Neutrophil (primary cell): ENCODE measurements at regions not wholly inside any gene's neighbourhood (a gene's known extent, or its start where the extent isn't known, plus 50 kb on each side); places are given as distances from the start of the nearest gene placed in this dataset.

Source experiments
- H3K27ac ChIP-seq: fragments of 200-600 bp; sonication (generic); 2 replicates; pipeline ENCODE4 v1.5.1; 2016; ENCODE audit warnings: mild to moderate bottlenecking, moderate library complexity
- H3K27me3 ChIP-seq: fragments of 200-600 bp; sonication (generic); 2 replicates; pipeline ENCODE4 v1.6.0; 2016; ENCODE audit warnings: mild to moderate bottlenecking
- H3K36me3 ChIP-seq: fragments of 200-600 bp; sonication (generic); 2 replicates; pipeline ENCODE4 v1.5.1; 2017
- H3K4me1 ChIP-seq, 2 experiments: fragments of 200-600 bp in 1 of 2; sonication (generic) in 1 of 2; 1 replicate in 1 of 2; 2 replicates in 1 of 2; pipeline versions ENCODE4 v1.5.1 to v1.6.1; 2013 to 2016; ENCODE audit warnings: low read depth in 1 of 2, low read length in 1 of 2, mild to moderate bottlenecking in 1 of 2, moderate library complexity in 1 of 2; ENCODE audit not compliant: control insufficient read depth in 1 of 2, insufficient read depth in 1 of 2
- H3K4me3 ChIP-seq, 2 experiments: fragments of 200-600 bp in 1 of 2; sonication (generic) in 1 of 2; 1 replicate in 1 of 2; 2 replicates in 1 of 2; pipeline ENCODE4 v1.5.1; 2013 to 2016; ENCODE audit warnings: low read depth in 1 of 2, low read length in 1 of 2, mild to moderate bottlenecking in 1 of 2, moderate library complexity in 1 of 2
- H3K9me3 ChIP-seq: fragments of 200-600 bp; sonication (generic); 2 replicates; pipeline ENCODE4 v1.5.1; 2016
- TF ChIP-seq, protein P1 (sequence below): fragments of 200-600 bp; sonication (generic); IDR thresholded peaks from 2 replicates; pipeline ENCODE4 v1.5.1; 2016; ENCODE audit warnings: antibody characterized with exemption

DNA sequence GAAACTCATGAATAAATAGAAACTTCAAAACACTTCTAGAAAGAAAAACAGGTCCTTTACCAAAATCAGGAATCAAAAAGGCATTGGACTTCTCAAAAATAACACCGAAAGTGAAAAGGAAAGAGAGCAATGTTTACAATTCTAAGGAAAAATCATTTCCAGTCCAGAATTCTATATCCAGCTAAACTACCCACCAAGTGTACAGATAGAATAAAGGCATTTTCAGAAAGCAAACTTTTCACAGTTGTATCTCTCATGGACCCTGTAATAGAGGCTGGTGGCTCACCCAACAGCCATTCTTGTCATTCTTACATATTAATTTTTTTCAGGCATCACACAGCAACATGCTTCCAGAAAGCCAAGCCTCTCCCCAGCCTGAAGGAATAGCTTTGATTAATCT is 63.7 kb downstream of the FOXD1 start:
- Histone ChIP-seq H3K36me3 (no peaks in the 10 kb centered on the region), H3K4me3 (no peak overlapping the region), H3K27me3 (peaks cover 74% of the 10 kb centered on the region), H3K9me3 (peaks cover 8% of the 10 kb centered on the region), H3K27ac (no peak overlapping the region), H3K4me1 (peaks cover 11 to 19% of the 10 kb centered on the region in 2 experiments)
- TF ChIP-seq, protein P1, sequence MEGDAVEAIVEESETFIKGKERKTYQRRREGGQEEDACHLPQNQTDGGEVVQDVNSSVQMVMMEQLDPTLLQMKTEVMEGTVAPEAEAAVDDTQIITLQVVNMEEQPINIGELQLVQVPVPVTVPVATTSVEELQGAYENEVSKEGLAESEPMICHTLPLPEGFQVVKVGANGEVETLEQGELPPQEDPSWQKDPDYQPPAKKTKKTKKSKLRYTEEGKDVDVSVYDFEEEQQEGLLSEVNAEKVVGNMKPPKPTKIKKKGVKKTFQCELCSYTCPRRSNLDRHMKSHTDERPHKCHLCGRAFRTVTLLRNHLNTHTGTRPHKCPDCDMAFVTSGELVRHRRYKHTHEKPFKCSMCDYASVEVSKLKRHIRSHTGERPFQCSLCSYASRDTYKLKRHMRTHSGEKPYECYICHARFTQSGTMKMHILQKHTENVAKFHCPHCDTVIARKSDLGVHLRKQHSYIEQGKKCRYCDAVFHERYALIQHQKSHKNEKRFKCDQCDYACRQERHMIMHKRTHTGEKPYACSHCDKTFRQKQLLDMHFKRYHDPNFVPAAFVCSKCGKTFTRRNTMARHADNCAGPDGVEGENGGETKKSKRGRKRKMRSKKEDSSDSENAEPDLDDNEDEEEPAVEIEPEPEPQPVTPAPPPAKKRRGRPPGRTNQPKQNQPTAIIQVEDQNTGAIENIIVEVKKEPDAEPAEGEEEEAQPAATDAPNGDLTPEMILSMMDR = no peak

DNA sequence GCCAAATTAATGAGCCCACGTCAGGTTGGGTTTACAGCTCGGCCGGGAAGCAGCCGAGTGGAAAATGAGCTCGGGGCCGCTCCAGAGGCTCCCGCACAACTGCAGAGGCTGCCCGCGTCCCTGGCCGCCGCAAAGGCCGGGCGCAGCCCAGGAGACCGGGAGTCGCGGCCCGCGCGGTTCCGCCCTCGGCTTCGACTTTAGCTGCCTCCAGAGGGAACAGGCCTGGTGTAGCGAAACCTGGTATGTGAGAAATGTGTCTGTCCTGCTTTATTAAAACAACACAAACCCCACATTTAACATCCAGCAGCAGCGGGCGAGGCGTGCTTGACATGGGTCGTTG is 66.2 kb downstream of the FOXD1 start:
- peaks cover 8% of the 10 kb centered on the region for H3K9me3 ChIP-seq
- no peak overlapping the region for H3K27ac ChIP-seq
- H3K4me3 ChIP-seq = no peak overlapping the region
- peaks cover under 1 to 11% of the 10 kb centered on the region in 2 experiments for H3K4me1 ChIP-seq
- peaks cover 91% of the 10 kb centered on the region for H3K27me3 ChIP-seq
- H3K36me3 ChIP-seq = no peaks in the 10 kb centered on the region
- TF ChIP-seq, protein P1 = no peak

DNA sequence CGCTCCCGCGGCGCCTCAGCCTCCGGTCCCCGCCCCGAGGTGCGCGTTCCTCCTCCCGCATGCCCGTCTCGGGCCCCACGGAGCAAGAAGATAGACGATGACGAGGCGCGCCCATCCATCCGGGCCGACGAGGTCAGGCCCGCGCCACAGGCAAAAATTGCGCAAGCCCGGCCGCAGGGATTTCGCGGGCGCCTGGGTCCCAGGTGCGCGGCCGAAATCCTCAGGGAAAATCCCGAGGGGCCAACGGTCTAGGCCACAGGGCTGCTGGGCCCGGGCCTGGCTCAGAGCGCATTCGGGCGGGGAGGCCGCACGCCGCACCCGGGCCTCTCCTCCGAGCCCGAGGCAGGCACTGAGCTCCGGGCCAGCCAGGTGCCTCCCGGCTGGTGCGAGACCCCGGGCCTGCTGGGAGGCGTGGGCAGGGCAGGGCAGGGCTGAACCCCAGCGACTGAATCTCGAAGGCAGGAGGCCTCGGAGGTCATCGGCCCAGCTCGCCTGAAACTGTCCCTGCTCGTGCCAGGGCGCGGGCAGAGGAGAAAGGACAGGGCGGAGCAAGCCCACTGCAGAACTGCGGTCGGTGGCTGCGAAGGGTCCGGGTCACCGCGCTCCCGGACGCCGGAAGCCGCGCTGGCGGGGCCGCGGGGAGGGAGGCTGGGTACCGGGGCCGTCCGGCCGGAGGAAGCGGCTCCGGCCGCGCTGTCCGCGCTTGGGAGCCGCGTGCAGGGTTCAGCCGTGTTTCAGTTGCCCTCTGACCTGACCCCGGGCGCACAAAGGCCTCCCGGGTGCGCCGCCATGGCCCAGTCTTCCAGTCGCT is 66.8 kb downstream of the FOXD1 start:
- Histone ChIP-seq H3K36me3 (no peaks in the 10 kb centered on the region), H3K4me1 (peaks cover 0 to 11% of the 10 kb centered on the region in 2 experiments), H3K27me3 (peaks cover 97% of the 10 kb centered on the region), H3K9me3 (peaks cover 8% of the 10 kb centered on the region), H3K27ac (no peak overlapping the region), H3K4me3 (no peak overlapping the region)
- TF ChIP-seq, protein P1 = no peak

DNA sequence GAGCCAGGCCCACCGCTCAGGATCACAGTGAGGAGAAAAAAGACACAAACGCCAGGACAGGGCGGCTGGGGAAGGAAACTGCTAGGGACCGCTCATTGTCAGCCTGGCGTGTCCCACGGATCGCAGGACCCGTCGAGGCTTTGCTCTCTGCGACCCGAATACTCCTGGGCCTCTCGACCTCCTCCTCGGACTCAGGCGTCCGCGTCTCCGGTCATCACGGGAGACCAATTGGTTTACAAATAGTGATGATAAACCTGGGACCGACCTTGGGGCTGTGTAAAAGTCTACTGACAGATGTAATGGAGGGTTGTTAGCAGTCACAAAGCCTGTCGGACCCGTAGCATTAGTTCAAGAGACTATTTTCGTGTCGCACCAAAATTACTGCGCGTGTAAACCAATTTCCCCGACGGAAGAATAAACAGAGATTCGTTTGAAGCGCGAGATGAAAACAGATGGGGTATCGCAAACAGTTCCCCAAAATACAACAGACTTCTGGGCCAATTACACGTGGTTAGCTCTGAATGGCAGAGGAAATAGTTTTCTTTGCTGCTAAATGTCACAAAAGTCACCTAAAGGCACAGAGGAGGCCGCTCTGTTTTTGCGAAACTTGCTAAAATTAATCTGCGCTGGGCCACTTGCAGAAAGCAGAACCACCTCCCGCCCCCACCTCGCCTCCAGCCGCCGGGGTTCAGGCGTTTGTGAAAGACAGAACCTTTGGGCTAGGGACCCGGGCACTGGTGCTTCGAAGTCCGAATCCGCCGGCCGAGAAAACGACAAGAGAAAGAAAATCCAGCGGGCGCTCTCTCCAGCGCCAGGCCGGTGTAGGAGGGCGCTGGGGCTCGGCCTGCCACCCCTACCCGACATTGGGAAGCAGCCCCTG is 67.6 kb downstream of the FOXD1 start:
- TF ChIP-seq, protein P1 = no peak
- Histone ChIP-seq H3K27ac (no peak overlapping the region), H3K9me3 (peaks cover 8% of the 10 kb centered on the region), H3K36me3 (no peaks in the 10 kb centered on the region), H3K4me1 (peaks cover 0 to 11% of the 10 kb centered on the region in 2 experiments), H3K4me3 (no peak overlapping the region), H3K27me3 (peaks cover 100% of the 10 kb centered on the region)

DNA sequence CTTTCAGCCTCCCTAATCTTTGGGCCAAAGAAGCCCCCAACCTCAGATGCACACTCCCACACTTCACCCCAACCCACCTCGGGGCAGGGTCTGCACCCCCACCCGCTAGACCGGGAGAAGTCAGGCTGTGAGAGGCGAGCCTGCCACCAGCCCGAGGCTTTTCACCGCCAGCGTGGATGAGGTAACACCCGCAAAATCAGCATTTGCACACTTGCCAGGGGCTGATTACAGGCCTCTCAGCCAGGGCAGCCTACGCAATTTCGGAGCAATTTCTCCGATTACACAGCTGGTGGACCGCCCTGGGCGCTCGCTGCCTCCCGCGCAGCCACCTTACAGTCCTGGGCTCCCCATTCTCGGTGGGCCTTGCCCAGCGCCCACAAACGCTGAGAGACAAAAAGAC is 68.5 kb downstream of the FOXD1 start:
- Histone ChIP-seq H3K27me3 (peaks cover 100% of the 10 kb centered on the region), H3K27ac (no peak overlapping the region), H3K4me3 (no peak overlapping the region), H3K4me1 (peaks cover 0 to 11% of the 10 kb centered on the region in 2 experiments), H3K9me3 (no peaks in the 10 kb centered on the region), H3K36me3 (no peaks in the 10 kb centered on the region)
- TF ChIP-seq, protein P1 = no peak
